ENCODE measurements at regions not wholly inside any gene's neighbourhood (a gene's known extent, or its start where the extent isn't known, plus 50 kb on each side); places are given as distances from the start of the nearest gene placed in this dataset.

DNA sequence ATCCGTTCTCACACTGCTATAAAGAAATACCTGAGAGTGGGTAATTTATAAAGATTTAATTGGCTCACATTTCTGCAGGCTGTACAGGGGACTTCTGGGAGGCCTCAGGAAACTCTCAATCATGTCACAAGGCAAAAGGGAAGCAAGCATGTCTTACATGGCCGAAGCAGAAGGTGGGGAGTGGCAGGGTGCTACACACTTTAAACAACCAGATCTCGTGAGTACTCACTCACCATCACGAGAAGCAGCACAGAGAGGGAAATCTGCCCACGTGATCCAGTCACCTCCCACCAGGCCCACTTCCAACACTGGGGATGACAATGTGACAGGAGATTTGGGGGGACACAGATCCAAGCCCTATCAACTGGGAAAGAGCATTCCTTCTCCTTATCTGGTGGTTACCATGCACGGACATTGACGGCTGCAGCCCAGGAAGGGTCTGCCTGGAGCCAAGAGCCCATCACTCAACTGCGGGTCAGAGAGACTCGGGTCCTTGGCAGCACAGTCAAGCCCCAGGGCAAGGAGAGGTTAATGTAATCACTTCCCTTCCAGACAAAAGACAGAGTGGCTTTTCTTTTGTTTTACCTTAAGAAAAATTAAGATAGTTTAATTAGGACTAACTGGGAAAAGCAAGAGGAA, 112.3 kb upstream of the CST7 start:
- TF ChIP-seq, protein P1, sequence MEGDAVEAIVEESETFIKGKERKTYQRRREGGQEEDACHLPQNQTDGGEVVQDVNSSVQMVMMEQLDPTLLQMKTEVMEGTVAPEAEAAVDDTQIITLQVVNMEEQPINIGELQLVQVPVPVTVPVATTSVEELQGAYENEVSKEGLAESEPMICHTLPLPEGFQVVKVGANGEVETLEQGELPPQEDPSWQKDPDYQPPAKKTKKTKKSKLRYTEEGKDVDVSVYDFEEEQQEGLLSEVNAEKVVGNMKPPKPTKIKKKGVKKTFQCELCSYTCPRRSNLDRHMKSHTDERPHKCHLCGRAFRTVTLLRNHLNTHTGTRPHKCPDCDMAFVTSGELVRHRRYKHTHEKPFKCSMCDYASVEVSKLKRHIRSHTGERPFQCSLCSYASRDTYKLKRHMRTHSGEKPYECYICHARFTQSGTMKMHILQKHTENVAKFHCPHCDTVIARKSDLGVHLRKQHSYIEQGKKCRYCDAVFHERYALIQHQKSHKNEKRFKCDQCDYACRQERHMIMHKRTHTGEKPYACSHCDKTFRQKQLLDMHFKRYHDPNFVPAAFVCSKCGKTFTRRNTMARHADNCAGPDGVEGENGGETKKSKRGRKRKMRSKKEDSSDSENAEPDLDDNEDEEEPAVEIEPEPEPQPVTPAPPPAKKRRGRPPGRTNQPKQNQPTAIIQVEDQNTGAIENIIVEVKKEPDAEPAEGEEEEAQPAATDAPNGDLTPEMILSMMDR (IDR thresholded peaks at IDR 0.05; ENCODE audit: low read length) = no peak
- no peak for TF ChIP-seq EZH2 (optimal IDR thresholded peaks at IDR 0.05; ENCODE audit: low read depth, low read length)
